AG04450 (cell line): ENCODE measurements at regions not wholly inside any gene's neighbourhood (a gene's known extent, or its start where the extent isn't known, plus 50 kb on each side); places are given as distances from the start of the nearest gene placed in this dataset.

Source experiments
- CTCF ChIA-PET: fragments of 300-600, 350-600 bp; formaldehyde crosslinking; extraction: SDS; loops from one replicate; lab custom pipeline; 2022; ENCODE audit warnings: antibody characterized with exemption, inconsistent platforms; lab: Charles Lee
- POLR2A ChIA-PET: fragments of 350-600 bp; formaldehyde crosslinking; extraction: SDS; loops from one replicate; lab custom pipeline; 2021; ENCODE audit warnings: antibody characterized with exemption, inconsistent platforms; lab: Yijun Ruan, JAX
- DNase-seq: peaks from one replicate; pipeline ENCODE4 v3.0.0-alpha.2; 2011; ENCODE audit warnings: low read depth, low spot score
- H3K27ac ChIP-seq: one replicate; pipeline ENCODE4 v1.5.1; 2012; ENCODE audit warnings: low read depth, low read length, control low read depth
- H3K27me3 ChIP-seq: one replicate; pipeline ENCODE4 v1.6.0; 2012; ENCODE audit warnings: low read length; ENCODE audit not compliant: control insufficient read depth, insufficient read depth
- H3K4me3 ChIP-seq: 2 replicates; pipeline ENCODE4 v1.5.1; 2011; ENCODE audit warnings: mild to moderate bottlenecking, low read depth, low read length, control low read depth
- H3K9me3 ChIP-seq: 2 replicates; pipeline ENCODE4 v1.5.1; 2012; ENCODE audit warnings: low read length; ENCODE audit not compliant: control insufficient read depth, insufficient read depth
- CTCF ChIP-seq: IDR thresholded peaks from 2 replicates; pipeline ENCODE4 v1.5.1; 2011; ENCODE audit warnings: low read depth, low read length, control low read depth, inconsistent platforms

GRCh38 chrX:94635003-94635402 is 961.0 kb downstream of the FAM133A start:
- no peak for DNase-seq
- TF ChIP-seq CTCF: no peak
- 0 out of 2 replicates have a peak, but pooled peaks cover 6% of the 10 kb centered on the region for H3K9me3 ChIP-seq
- ChIA-PET CTCF (no interaction called here), POLR2A (no interaction called here)
- H3K27me3 ChIP-seq: no peaks in the 10 kb centered on the region
- no peak overlapping the region for H3K27ac ChIP-seq
- H3K4me3 ChIP-seq: no peak overlapping the region

GRCh38 chrX:94645726-94646125 is 971.7 kb downstream of the FAM133A start:
- Histone ChIP-seq H3K27me3 (no peaks in the 10 kb centered on the region), H3K4me3 (no peak overlapping the region), H3K27ac (no peak overlapping the region), H3K9me3 (no peaks in the 10 kb centered on the region; the same call in 1 of the 2 replicates)
- CTCF ChIA-PET: no interaction called here
- DNase-seq: no peak
- TF ChIP-seq CTCF: no peak
- POLR2A ChIA-PET: no interaction called here

- no peaks in the 10 kb centered on the region for H3K27me3 ChIP-seq
- no peak for TF ChIP-seq CTCF
- no peak for DNase-seq
- no peaks in the 10 kb centered on the region for H3K9me3 ChIP-seq
- ChIA-PET POLR2A (no interaction called here), CTCF (no interaction called here)
- no peak overlapping the region for H3K27ac ChIP-seq
- H3K4me3 ChIP-seq: no peak overlapping the region
Observed at GRCh38 chrX:94655180-94655579, 981.2 kb downstream of the FAM133A start.

GRCh38 chrX:94662689-94663088 is 988.7 kb downstream of the FAM133A start:
- Histone ChIP-seq H3K27ac (no peak overlapping the region), H3K9me3 (no peaks in the 10 kb centered on the region), H3K27me3 (no peaks in the 10 kb centered on the region), H3K4me3 (no peak overlapping the region)
- no peak for DNase-seq
- POLR2A ChIA-PET: no interaction called here
- TF ChIP-seq CTCF: no peak
- CTCF ChIA-PET: no interaction called here

- CTCF ChIA-PET: no interaction called here
- Histone ChIP-seq H3K9me3 (peaks cover 4% of the 10 kb centered on the region; the same call in 1 of the 2 replicates), H3K4me3 (no peak overlapping the region), H3K27me3 (no peaks in the 10 kb centered on the region), H3K27ac (no peak overlapping the region)
- POLR2A ChIA-PET: no interaction called here
- TF ChIP-seq CTCF: no peak
- no peak for DNase-seq
Observed at GRCh38 chrX:94676285-94676684, 1002.3 kb downstream of the FAM133A start.
